Activated CD4-positive, alpha-beta T cell treated with anti-CD3 and anti-CD28 coated beads, Interleukin-2, amount 10 ng/mL, durations not matched to agents 24 days and 14 days (primary cell): ENCODE measurements at regions not wholly inside any gene's neighbourhood (a gene's known extent, or its start where the extent isn't known, plus 50 kb on each side); places are given as distances from the start of the nearest gene placed in this dataset.

Experiments used
- DNase-seq: peaks from one replicate; pipeline ENCODE4 v3.0.0; 2022
- H3K27ac Mint-ChIP-seq: one replicate; pipeline ENCODE4 v1.8.0; 2022; ENCODE audit warnings: mild to moderate bottlenecking, mixed read lengths
- H3K27me3 Mint-ChIP-seq: one replicate; pipeline ENCODE4 v1.8.0; 2022; ENCODE audit warnings: mixed read lengths
- H3K36me3 Mint-ChIP-seq: one replicate; pipeline ENCODE4 v1.8.0; 2022; ENCODE audit warnings: low read depth, mild to moderate bottlenecking, mixed read lengths
- H3K4me1 Mint-ChIP-seq: one replicate; pipeline ENCODE4 v1.8.0; 2021; ENCODE audit warnings: mixed read lengths
- H3K4me3 Mint-ChIP-seq: one replicate; pipeline ENCODE4 v1.8.0; 2022; ENCODE audit warnings: mild to moderate bottlenecking, moderate library complexity, mixed read lengths
- H3K9me3 Mint-ChIP-seq: one replicate; pipeline ENCODE4 v1.8.0; 2021; ENCODE audit warnings: mixed read lengths
- intact Hi-C: fragments of 100-400 bp; cut with micrococcal nuclease; formaldehyde crosslinking; loops from one replicate; pipeline ENCODE4 v1.15.1; 2023

GRCh38 chr2:217045700-217046475, 186.0 kb upstream of the TNP1 start:
- no peak overlapping the region for H3K4me3 Mint-ChIP-seq

GRCh38 chr2:217040099-217040498, 180.2 kb upstream of the TNP1 start:
- H3K9me3 Mint-ChIP-seq, result peaks cover 4% of the 10 kb centered on the region
- no peaks in the 10 kb centered on the region for H3K36me3 Mint-ChIP-seq
- H3K4me3 Mint-ChIP-seq, result no peak overlapping the region
- intact Hi-C loops, result no loop called here
- peaks cover 17% of the 10 kb centered on the region for H3K27me3 Mint-ChIP-seq
- DNase-seq, result no peak
- no peaks in the 10 kb centered on the region for H3K4me1 Mint-ChIP-seq
- H3K27ac Mint-ChIP-seq, result no peak overlapping the region

More at GRCh38 chr2:217045700-217046475, 186.0 kb upstream of the TNP1 start:
- peaks cover 4% of the 10 kb centered on the region for H3K9me3 Mint-ChIP-seq
- no peaks in the 10 kb centered on the region for H3K4me1 Mint-ChIP-seq
- intact Hi-C loops, result no loop called here
- no peak for DNase-seq
- H3K27me3 Mint-ChIP-seq, result peaks cover 28% of the 10 kb centered on the region
- no peaks in the 10 kb centered on the region for H3K36me3 Mint-ChIP-seq
- H3K27ac Mint-ChIP-seq, result no peak overlapping the region

GRCh38 chr2:217038001-217038400, 178.1 kb upstream of the TNP1 start:
- intact Hi-C loops, result no loop called here
- DNase-seq, result no peak
- peaks cover 4% of the 10 kb centered on the region for H3K9me3 Mint-ChIP-seq
- no peak overlapping the region for H3K4me3 Mint-ChIP-seq
- peaks cover 16% of the 10 kb centered on the region for H3K27me3 Mint-ChIP-seq
- H3K36me3 Mint-ChIP-seq, result no peaks in the 10 kb centered on the region
- no peak overlapping the region for H3K27ac Mint-ChIP-seq
- no peaks in the 10 kb centered on the region for H3K4me1 Mint-ChIP-seq

GRCh38 chr2:217037353-217037752, 177.5 kb upstream of the TNP1 start:
- intact Hi-C loops, result no loop called here
- no peak for DNase-seq
- peaks cover 15% of the 10 kb centered on the region for H3K27me3 Mint-ChIP-seq
- peaks cover 4% of the 10 kb centered on the region for H3K9me3 Mint-ChIP-seq
- H3K27ac Mint-ChIP-seq, result no peak overlapping the region
- no peaks in the 10 kb centered on the region for H3K36me3 Mint-ChIP-seq
- H3K4me3 Mint-ChIP-seq, result no peak overlapping the region
- H3K4me1 Mint-ChIP-seq, result no peaks in the 10 kb centered on the region

GRCh38 chr2:217035967-217036366, 176.1 kb upstream of the TNP1 start:
- Mint-ChIP-seq H3K9me3 (no peaks in the 10 kb centered on the region), H3K4me3 (no peak overlapping the region), H3K27ac (no peak overlapping the region), H3K4me1 (no peaks in the 10 kb centered on the region), H3K36me3 (no peaks in the 10 kb centered on the region), H3K27me3 (peaks cover 14% of the 10 kb centered on the region)
- intact Hi-C loops, result no loop called here
- no peak for DNase-seq

- H3K27ac Mint-ChIP-seq, result no peak overlapping the region
- H3K36me3 Mint-ChIP-seq, result no peaks in the 10 kb centered on the region
- no peaks in the 10 kb centered on the region for H3K4me1 Mint-ChIP-seq
- no peaks in the 10 kb centered on the region for H3K9me3 Mint-ChIP-seq
- intact Hi-C loops, result no loop called here
- no peak overlapping the region for H3K4me3 Mint-ChIP-seq
- DNase-seq, result no peak
- H3K27me3 Mint-ChIP-seq, result peaks cover 16% of the 10 kb centered on the region
Measured at GRCh38 chr2:217033186-217033585, 173.3 kb upstream of the TNP1 start.

- Mint-ChIP-seq H3K27ac (no peak overlapping the region), H3K4me1 (no peaks in the 10 kb centered on the region), H3K9me3 (no peaks in the 10 kb centered on the region), H3K4me3 (no peak overlapping the region), H3K36me3 (no peaks in the 10 kb centered on the region), H3K27me3 (peaks cover 21% of the 10 kb centered on the region)
- intact Hi-C loops, result no loop called here
- DNase-seq, result no peak
Measured at GRCh38 chr2:217031445-217031844, 171.6 kb upstream of the TNP1 start.

- intact Hi-C loops, result no loop called here
- H3K27ac Mint-ChIP-seq, result no peak overlapping the region
- H3K4me1 Mint-ChIP-seq, result no peaks in the 10 kb centered on the region
- no peaks in the 10 kb centered on the region for H3K9me3 Mint-ChIP-seq
- DNase-seq, result no peak
- H3K4me3 Mint-ChIP-seq, result no peak overlapping the region
- no peaks in the 10 kb centered on the region for H3K36me3 Mint-ChIP-seq
- peaks cover 17% of the 10 kb centered on the region for H3K27me3 Mint-ChIP-seq
Measured at GRCh38 chr2:217030081-217030480, 170.2 kb upstream of the TNP1 start.

GRCh38 chr2:217028128-217028527, 168.3 kb upstream of the TNP1 start:
- DNase-seq, result no peak
- peaks cover 14% of the 10 kb centered on the region for H3K27me3 Mint-ChIP-seq
- H3K36me3 Mint-ChIP-seq, result no peaks in the 10 kb centered on the region
- no peaks in the 10 kb centered on the region for H3K4me1 Mint-ChIP-seq
- intact Hi-C loops, result no loop called here
- no peak overlapping the region for H3K27ac Mint-ChIP-seq
- H3K4me3 Mint-ChIP-seq, result no peak overlapping the region
- H3K9me3 Mint-ChIP-seq, result no peaks in the 10 kb centered on the region

- intact Hi-C loops, result no loop called here
- Mint-ChIP-seq H3K27me3 (peaks cover 14% of the 10 kb centered on the region), H3K27ac (no peak overlapping the region), H3K36me3 (no peaks in the 10 kb centered on the region), H3K9me3 (no peaks in the 10 kb centered on the region), H3K4me1 (no peaks in the 10 kb centered on the region), H3K4me3 (no peak overlapping the region)
- no peak for DNase-seq
Measured at GRCh38 chr2:217027414-217027813, 167.6 kb upstream of the TNP1 start.

GRCh38 chr2:217026569-217026968, 166.7 kb upstream of the TNP1 start:
- Mint-ChIP-seq H3K27ac (no peak overlapping the region), H3K27me3 (peaks cover 7% of the 10 kb centered on the region), H3K36me3 (no peaks in the 10 kb centered on the region), H3K4me1 (no peaks in the 10 kb centered on the region), H3K9me3 (no peaks in the 10 kb centered on the region), H3K4me3 (no peak overlapping the region)
- DNase-seq, result no peak
- intact Hi-C loops, result no loop called here

- Mint-ChIP-seq H3K36me3 (no peaks in the 10 kb centered on the region), H3K9me3 (no peaks in the 10 kb centered on the region), H3K4me1 (no peaks in the 10 kb centered on the region), H3K27me3 (peaks cover 7% of the 10 kb centered on the region), H3K4me3 (no peak overlapping the region), H3K27ac (no peak overlapping the region)
- DNase-seq, result no peak
- intact Hi-C loops, result no loop called here
Measured at GRCh38 chr2:217026161-217026560, 166.3 kb upstream of the TNP1 start.

GRCh38 chr2:217023611-217024010, 163.7 kb upstream of the TNP1 start:
- Mint-ChIP-seq H3K27ac (no peak overlapping the region), H3K4me3 (no peak overlapping the region), H3K36me3 (no peaks in the 10 kb centered on the region), H3K4me1 (no peaks in the 10 kb centered on the region), H3K27me3 (peaks cover 6% of the 10 kb centered on the region), H3K9me3 (no peaks in the 10 kb centered on the region)
- no peak for DNase-seq
- intact Hi-C loops, result no loop called here

GRCh38 chr2:217017456-217018252, 157.8 kb upstream of the TNP1 start:
- Mint-ChIP-seq H3K27ac (no peak overlapping the region), H3K4me3 (no peak overlapping the region), H3K36me3 (no peaks in the 10 kb centered on the region), H3K9me3 (no peaks in the 10 kb centered on the region), H3K4me1 (peaks cover 5% of the 10 kb centered on the region), H3K27me3 (peaks cover 28% of the 10 kb centered on the region)
- intact Hi-C loops, result no loop called here
- DNase-seq, result no peak
